NCI-H187 treated with DMSO at 0.1 percent for 48 hours (cell line): ENCODE measurements at regions not wholly inside any gene's neighbourhood (a gene's known extent, or its start where the extent isn't known, plus 50 kb on each side); places are given as distances from the start of the nearest gene placed in this dataset.

Source experiments
- DNase-seq: peaks from one replicate; lab custom pipeline; 2025; lab: John Stamatoyannopoulos, UW

- no peak for DNase-seq
These were observed 100.2 kb upstream of the SULT1C3 start for GRCh38 chr2:108139521-108139920.

GRCh38 chr2:108145557-108146326, 94.0 kb upstream of the SULT1C3 start:
- DNase-seq = no peak

- DNase-seq = no peak
These were observed 91.2 kb upstream of the SULT1C3 start for GRCh38 chr2:108148555-108148954.

GRCh38 chr2:108154366-108155061, 85.3 kb upstream of the SULT1C3 start:
- DNase-seq = no peak

- no peak for DNase-seq
These were observed 78.5 kb upstream of the SULT1C3 start for GRCh38 chr2:108161298-108161697.

GRCh38 chr2:108164318-108164717, 75.5 kb upstream of the SULT1C3 start:
- no peak for DNase-seq

- DNase-seq = no peak
These were observed 74.0 kb upstream of the SULT1C3 start for GRCh38 chr2:108165729-108166128.

GRCh38 chr2:108167699-108168098, 72.1 kb upstream of the SULT1C3 start:
- no peak for DNase-seq

GRCh38 chr2:108169982-108170625, 69.7 kb upstream of the SULT1C3 start:
- no peak for DNase-seq

GRCh38 chr2:108171657-108172056, 68.1 kb upstream of the SULT1C3 start:
- DNase-seq = no peak

GRCh38 chr2:108182489-108182888, 57.3 kb upstream of the SULT1C3 start:
- DNase-seq = no peak

GRCh38 chr2:108184419-108184818, 55.3 kb upstream of the SULT1C3 start:
- DNase-seq = no peak

GRCh38 chr2:108189316-108189715, 50.5 kb upstream of the SULT1C3 start:
- no peak for DNase-seq
